Osteocyte (in vitro differentiated cells): ENCODE measurements at regions not wholly inside any gene's neighbourhood (a gene's known extent, or its start where the extent isn't known, plus 50 kb on each side); places are given as distances from the start of the nearest gene placed in this dataset.

ENCODE experiments used
- DNase-seq: peaks from one replicate; pipeline ENCODE4 v3.0.0; 2021; ENCODE audit warnings: mixed read lengths; ENCODE audit not compliant: unreplicated experiment; ENCODE audit errors: extremely low spot score
- H3K27ac Mint-ChIP-seq: one replicate; pipeline ENCODE4 v1.8.0; 2021; ENCODE audit warnings: mild to moderate bottlenecking, mixed read lengths; ENCODE audit not compliant: unreplicated experiment
- H3K27me3 Mint-ChIP-seq: one replicate; pipeline ENCODE4 v1.8.0; 2021; ENCODE audit warnings: mixed read lengths; ENCODE audit not compliant: unreplicated experiment
- H3K36me3 Mint-ChIP-seq: one replicate; pipeline ENCODE4 v1.8.0; 2021; ENCODE audit warnings: mixed read lengths; ENCODE audit not compliant: unreplicated experiment
- H3K4me1 Mint-ChIP-seq: one replicate; pipeline ENCODE4 v1.8.0; 2021; ENCODE audit warnings: mixed read lengths; ENCODE audit not compliant: unreplicated experiment
- H3K4me3 Mint-ChIP-seq: one replicate; pipeline ENCODE4 v1.8.0; 2021; ENCODE audit warnings: mild to moderate bottlenecking, moderate library complexity, mixed read lengths; ENCODE audit not compliant: unreplicated experiment
- H3K9me3 Mint-ChIP-seq: one replicate; pipeline ENCODE4 v1.8.0; 2021; ENCODE audit warnings: mixed read lengths; ENCODE audit not compliant: unreplicated experiment
- TF ChIP-seq, protein P1 (sequence below): fragments of 200-600 bp; sonication (generic); IDR thresholded peaks from 2 replicates; pipeline ENCODE4 v1.5.0; 2021; ENCODE audit warnings: antibody characterized with exemption, mild to moderate bottlenecking, moderate library complexity

DNA sequence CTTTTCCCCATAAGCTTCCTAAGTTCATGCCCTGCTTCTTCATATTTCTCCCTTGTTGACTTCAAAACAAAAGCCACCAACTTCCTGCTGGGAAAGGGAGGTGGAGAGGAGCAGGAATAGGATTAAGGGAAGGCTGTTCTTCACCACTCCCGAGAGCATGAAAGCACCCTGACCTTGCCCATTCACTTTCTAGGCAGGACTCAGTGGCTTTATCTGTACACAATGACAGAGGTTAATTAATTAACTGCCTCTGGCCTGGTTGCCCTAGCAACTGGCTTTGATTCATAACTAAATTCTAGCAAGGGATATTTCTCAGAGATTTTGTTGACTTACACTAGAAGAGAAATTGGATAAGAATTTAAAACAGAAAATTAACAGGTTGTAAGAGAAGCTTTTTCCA lies 396.8 kb downstream of the RPS29 start:
- no peak for DNase-seq
- Mint-ChIP-seq H3K4me1 (no peaks in the 10 kb centered on the region), H3K27ac (no peak overlapping the region), H3K36me3 (no peaks in the 10 kb centered on the region), H3K27me3 (no peaks in the 10 kb centered on the region), H3K9me3 (no peaks in the 10 kb centered on the region), H3K4me3 (no peak overlapping the region)
- TF ChIP-seq, protein P1, sequence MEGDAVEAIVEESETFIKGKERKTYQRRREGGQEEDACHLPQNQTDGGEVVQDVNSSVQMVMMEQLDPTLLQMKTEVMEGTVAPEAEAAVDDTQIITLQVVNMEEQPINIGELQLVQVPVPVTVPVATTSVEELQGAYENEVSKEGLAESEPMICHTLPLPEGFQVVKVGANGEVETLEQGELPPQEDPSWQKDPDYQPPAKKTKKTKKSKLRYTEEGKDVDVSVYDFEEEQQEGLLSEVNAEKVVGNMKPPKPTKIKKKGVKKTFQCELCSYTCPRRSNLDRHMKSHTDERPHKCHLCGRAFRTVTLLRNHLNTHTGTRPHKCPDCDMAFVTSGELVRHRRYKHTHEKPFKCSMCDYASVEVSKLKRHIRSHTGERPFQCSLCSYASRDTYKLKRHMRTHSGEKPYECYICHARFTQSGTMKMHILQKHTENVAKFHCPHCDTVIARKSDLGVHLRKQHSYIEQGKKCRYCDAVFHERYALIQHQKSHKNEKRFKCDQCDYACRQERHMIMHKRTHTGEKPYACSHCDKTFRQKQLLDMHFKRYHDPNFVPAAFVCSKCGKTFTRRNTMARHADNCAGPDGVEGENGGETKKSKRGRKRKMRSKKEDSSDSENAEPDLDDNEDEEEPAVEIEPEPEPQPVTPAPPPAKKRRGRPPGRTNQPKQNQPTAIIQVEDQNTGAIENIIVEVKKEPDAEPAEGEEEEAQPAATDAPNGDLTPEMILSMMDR = no peak

DNA sequence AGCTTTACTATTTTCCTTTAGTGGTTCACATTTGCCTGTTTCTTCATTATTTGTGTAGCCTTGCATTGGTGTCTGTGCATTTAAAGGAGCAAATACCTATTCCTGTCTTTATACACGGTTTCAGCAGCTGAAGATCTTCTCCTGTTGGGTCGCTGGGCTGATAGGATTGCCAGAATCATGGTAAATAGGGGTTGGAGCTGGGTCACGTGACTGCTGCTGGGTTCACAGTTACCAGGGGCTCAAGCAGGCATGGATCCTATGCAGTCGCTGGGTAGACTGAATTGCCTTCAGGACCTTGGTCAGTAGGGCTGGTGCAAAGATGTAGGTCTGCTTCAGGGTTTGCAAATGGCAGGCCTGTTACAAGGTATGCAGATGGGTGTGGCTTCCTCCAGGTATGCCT lies 398.4 kb downstream of the RPS29 start:
- TF ChIP-seq, protein P1 = no peak
- Mint-ChIP-seq H3K27ac (no peak overlapping the region), H3K27me3 (no peaks in the 10 kb centered on the region), H3K9me3 (no peaks in the 10 kb centered on the region), H3K4me3 (no peak overlapping the region), H3K4me1 (no peaks in the 10 kb centered on the region), H3K36me3 (no peaks in the 10 kb centered on the region)
- DNase-seq = no peak

DNA sequence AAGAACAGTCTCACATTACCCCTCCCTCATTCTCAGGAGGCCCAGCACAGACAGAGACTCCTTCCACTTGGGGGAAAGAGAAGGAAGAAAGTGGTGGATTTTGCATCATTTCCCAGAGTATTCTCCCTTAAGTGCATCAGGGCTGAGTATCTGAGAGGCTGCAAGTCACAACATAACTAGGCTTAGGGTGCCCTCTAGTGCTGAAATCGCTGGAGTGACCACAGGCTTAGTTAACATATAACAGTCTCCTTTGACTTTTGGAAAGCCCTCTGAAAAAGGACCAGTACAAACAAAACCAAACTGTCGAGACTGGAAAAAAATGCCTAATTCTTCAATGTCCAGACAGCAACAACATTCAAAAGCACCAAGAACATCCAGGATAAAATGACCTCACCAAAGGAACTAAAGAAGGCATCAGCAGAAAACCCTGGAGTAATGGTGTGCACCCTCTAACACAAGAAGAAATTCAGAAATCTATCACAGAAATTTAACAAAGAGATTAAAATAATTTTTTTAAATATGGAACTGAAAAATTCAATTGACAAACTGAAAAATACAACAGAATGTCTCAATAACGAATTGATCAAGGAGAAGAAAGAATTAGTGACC lies 412.3 kb downstream of the RPS29 start:
- Mint-ChIP-seq H3K27ac (no peak overlapping the region), H3K9me3 (no peaks in the 10 kb centered on the region), H3K36me3 (no peaks in the 10 kb centered on the region), H3K27me3 (peaks cover 4% of the 10 kb centered on the region), H3K4me1 (no peaks in the 10 kb centered on the region), H3K4me3 (no peak overlapping the region)
- no peak for DNase-seq
- TF ChIP-seq, protein P1 = peak; percentile 74

DNA sequence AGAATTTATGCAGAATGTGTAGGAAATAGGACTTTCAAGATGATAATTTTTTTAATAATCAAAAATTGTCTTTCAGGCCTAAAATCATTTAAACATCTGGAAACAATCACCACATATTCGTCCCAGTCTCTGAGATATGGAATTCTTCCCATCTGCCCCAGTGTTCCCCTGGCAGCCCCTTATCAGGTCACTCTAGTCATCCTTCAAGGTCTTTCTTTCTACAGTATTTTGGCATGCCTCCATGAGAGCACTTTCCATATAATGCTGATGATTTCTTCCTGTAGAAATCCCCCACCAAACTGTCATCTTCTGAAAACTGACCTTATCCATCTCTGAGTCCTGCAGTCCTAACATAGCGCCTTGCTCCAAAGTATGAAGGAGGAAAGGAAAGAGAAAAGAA lies 422.1 kb downstream of the RPS29 start:
- H3K9me3 Mint-ChIP-seq = no peaks in the 10 kb centered on the region
- H3K36me3 Mint-ChIP-seq = no peaks in the 10 kb centered on the region
- H3K27ac Mint-ChIP-seq = no peak overlapping the region
- TF ChIP-seq, protein P1 = no peak
- H3K4me3 Mint-ChIP-seq = no peak overlapping the region
- peaks cover 2% of the 10 kb centered on the region for H3K27me3 Mint-ChIP-seq
- H3K4me1 Mint-ChIP-seq = no peaks in the 10 kb centered on the region
- no peak for DNase-seq

DNA sequence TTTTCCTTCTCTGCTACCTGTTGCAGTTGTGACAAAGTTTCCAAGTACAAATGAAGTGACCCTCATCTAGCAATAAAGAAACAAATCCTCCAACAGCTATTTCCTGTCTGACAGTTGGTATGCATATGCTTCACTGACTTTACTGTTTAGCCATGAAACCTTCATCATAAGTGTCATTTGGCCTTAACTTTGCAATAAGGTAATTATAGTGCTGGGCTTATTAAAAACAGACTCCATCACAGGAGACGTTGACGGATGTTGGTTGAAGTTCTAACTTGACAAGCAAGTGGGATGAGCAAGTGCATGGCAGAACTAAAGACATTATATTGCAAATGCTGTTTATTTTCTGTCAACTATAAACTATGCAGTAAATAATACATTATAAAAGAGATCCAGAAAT lies 425.2 kb downstream of the RPS29 start:
- TF ChIP-seq, protein P1 = no peak
- H3K27ac Mint-ChIP-seq = no peak overlapping the region

More for the DNA sequence above, 425.2 kb downstream of the RPS29 start:
- Mint-ChIP-seq H3K27me3 (no peaks in the 10 kb centered on the region), H3K9me3 (peaks cover 7% of the 10 kb centered on the region), H3K4me1 (no peaks in the 10 kb centered on the region), H3K4me3 (no peak overlapping the region), H3K36me3 (no peaks in the 10 kb centered on the region)
- DNase-seq = no peak
